ENCODE measurements at regions not wholly inside any gene's neighbourhood (a gene's known extent, or its start where the extent isn't known, plus 50 kb on each side); places are given as distances from the start of the nearest gene placed in this dataset.

GRCh38 chr6:134676307-134677281, 273.3 kb downstream of the ALDH8A1 start:
- no peaks in the 10 kb centered on the region for H3K36me3 ChIP-seq
- no peak overlapping the region for H3K27ac ChIP-seq
- no peak for DNase-seq
- intact Hi-C loops (cut with DNase I; ENCODE audit: low total_unique reads), result no loop called here
- no peaks in the 10 kb centered on the region for H3K4me1 ChIP-seq
- no peaks in the 10 kb centered on the region for H3K9me3 ChIP-seq
- no peaks in the 10 kb centered on the region for H3K27me3 ChIP-seq (replicated peaks in 1 of 7)
- no peak overlapping the region for H3K4me3 ChIP-seq
- 85 to 97% (median 94%) methylated on average over 6 of the region's 6 CpGs for WGBS, 5 donors
- TF ChIP-seq POLR2A (IDR thresholded peaks at IDR 0.05), result no peak
- TF ChIP-seq CTCF (IDR thresholded peaks at IDR 0.05 in 8 of 11, conservative IDR thresholded peaks at IDR 0.05 in 3 of 11), result no peak
- no peak for TF ChIP-seq POLR2AphosphoS5 (IDR thresholded peaks at IDR 0.05)

DNA sequence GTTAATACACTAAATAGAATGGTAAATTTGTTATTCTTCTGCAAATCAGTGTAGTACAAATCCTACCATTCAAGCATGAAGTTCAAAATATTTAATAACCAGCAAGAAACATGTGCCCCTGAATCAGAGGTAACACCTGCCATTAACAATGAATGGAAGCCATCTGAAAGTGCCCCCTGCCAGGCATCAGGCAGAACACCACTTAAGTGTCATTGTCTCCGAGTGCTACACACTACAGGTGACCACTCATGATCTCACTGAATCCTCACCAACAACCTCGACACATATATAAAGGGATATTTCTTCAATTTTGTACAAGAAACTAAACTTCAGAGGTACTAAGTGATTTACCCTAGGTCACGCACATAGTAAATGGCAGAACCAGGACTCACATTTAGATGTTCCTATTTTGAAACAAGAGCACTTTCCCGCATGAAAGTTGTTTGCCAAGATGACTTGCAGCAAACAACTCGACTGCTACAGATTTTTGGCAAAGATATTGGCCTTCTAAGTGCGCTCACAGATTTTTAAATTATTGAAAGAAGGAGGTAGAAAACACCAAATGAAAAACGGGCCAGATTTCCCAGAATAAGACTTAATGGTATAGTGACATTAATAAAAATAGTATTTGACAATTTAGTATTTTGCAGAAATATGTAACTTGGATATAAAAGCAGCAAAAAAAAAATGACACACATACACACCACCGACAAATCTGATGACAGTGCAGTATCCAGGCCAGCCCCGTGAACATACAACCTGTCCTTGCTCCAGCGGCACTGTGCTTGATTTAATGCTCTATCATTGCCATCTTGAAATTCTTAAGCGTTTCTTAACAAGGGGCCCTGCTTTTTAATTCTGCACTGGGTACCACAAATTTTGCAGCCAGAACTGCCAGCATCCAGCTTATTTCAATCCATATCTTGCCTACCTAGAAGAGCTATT, 274.5 kb downstream of the ALDH8A1 start:
- Histone ChIP-seq H3K4me3 (no peak overlapping the region), H3K27ac (no peak overlapping the region), H3K9me3 (no peaks in the 10 kb centered on the region), H3K36me3 (no peaks in the 10 kb centered on the region), H3K4me1 (no peaks in the 10 kb centered on the region), H3K27me3 (replicated peaks in 1 of 7) (no peaks in the 10 kb centered on the region)
- DNase-seq, result no peak
- no peak for TF ChIP-seq CTCF (IDR thresholded peaks at IDR 0.05 in 8 of 11, conservative IDR thresholded peaks at IDR 0.05 in 3 of 11)
- TF ChIP-seq POLR2A (IDR thresholded peaks at IDR 0.05), result no peak
- TF ChIP-seq POLR2AphosphoS5 (IDR thresholded peaks at IDR 0.05), result no peak
- intact Hi-C loops (cut with DNase I; ENCODE audit: low total_unique reads), result no loop called here
- 86 to 96% (median 91%) methylated on average over 11 of the region's 11 CpGs for WGBS, 5 donors

- no peaks in the 10 kb centered on the region for H3K4me1 ChIP-seq
- 90 to 97% (median 95%) methylated on average over 2 of the region's 2 CpGs for WGBS, 5 donors
- no peak for TF ChIP-seq CTCF (IDR thresholded peaks at IDR 0.05 in 8 of 11, conservative IDR thresholded peaks at IDR 0.05 in 3 of 11)
- TF ChIP-seq POLR2A (IDR thresholded peaks at IDR 0.05), result no peak
- TF ChIP-seq POLR2AphosphoS5 (IDR thresholded peaks at IDR 0.05), result no peak
- intact Hi-C loops (cut with DNase I; ENCODE audit: low total_unique reads), result no loop called here
- no peaks in the 10 kb centered on the region for H3K9me3 ChIP-seq
- DNase-seq, result no peak
- no peaks in the 10 kb centered on the region for H3K36me3 ChIP-seq
- no peaks in the 10 kb centered on the region for H3K27me3 ChIP-seq (replicated peaks in 1 of 7)
- no peak overlapping the region for H3K27ac ChIP-seq
- no peak overlapping the region for H3K4me3 ChIP-seq
These were observed 275.3 kb downstream of the ALDH8A1 start for GRCh38 chr6:134674562-134674961.

GRCh38 chr6:134669485-134669884, 280.4 kb downstream of the ALDH8A1 start:
- no peaks in the 10 kb centered on the region for H3K4me1 ChIP-seq
- no peak overlapping the region for H3K27ac ChIP-seq
- H3K9me3 ChIP-seq, result no peaks in the 10 kb centered on the region
- H3K36me3 ChIP-seq, result no peaks in the 10 kb centered on the region
- no peak for DNase-seq
- H3K27me3 ChIP-seq (replicated peaks in 1 of 7), result no peaks in the 10 kb centered on the region
- H3K4me3 ChIP-seq, result no peak overlapping the region
- intact Hi-C loops (cut with DNase I; ENCODE audit: low total_unique reads), result no loop called here
- no peak for TF ChIP-seq POLR2AphosphoS5 (IDR thresholded peaks at IDR 0.05)
- no peak for TF ChIP-seq POLR2A (IDR thresholded peaks at IDR 0.05)
- TF ChIP-seq CTCF (IDR thresholded peaks at IDR 0.05 in 8 of 11, conservative IDR thresholded peaks at IDR 0.05 in 3 of 11), result no peak

All from spleen (tissue), 11 donors.